ENCODE measurements at regions not wholly inside any gene's neighbourhood (a gene's known extent, or its start where the extent isn't known, plus 50 kb on each side); places are given as distances from the start of the nearest gene placed in this dataset.

DNA sequence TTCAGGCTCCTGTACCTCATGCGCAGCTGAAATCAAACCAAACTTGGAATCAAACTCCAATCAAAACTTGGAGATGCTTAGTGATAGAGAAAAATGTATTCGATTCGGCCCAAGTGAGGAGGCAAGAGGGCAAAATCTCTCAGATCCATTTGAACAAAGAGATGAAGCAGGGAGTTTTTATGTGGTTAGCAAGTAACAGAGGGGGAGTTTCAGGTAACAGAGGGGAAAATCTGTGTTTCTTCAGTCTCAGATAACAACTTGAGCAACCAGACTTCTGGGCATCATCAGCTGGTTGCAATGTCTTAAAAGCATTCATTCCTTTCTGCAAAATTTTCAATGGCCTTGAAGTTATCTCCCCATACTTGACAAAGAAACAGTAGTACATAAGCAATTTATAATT, 245.1 kb upstream of the AVPR1A start:
- TF ChIP-seq, protein P1, sequence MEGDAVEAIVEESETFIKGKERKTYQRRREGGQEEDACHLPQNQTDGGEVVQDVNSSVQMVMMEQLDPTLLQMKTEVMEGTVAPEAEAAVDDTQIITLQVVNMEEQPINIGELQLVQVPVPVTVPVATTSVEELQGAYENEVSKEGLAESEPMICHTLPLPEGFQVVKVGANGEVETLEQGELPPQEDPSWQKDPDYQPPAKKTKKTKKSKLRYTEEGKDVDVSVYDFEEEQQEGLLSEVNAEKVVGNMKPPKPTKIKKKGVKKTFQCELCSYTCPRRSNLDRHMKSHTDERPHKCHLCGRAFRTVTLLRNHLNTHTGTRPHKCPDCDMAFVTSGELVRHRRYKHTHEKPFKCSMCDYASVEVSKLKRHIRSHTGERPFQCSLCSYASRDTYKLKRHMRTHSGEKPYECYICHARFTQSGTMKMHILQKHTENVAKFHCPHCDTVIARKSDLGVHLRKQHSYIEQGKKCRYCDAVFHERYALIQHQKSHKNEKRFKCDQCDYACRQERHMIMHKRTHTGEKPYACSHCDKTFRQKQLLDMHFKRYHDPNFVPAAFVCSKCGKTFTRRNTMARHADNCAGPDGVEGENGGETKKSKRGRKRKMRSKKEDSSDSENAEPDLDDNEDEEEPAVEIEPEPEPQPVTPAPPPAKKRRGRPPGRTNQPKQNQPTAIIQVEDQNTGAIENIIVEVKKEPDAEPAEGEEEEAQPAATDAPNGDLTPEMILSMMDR (IDR thresholded peaks at IDR 0.05; ENCODE audit: extremely low read depth in 1 of 2, insufficient read depth in 1 of 2, low read depth in 1 of 2, low read length in 2 of 2), result no peak
- TF ChIP-seq MYC (IDR thresholded peaks at IDR 0.05; ENCODE audit: low read depth, low read length) (no peak), JUN (IDR thresholded peaks at IDR 0.05; ENCODE audit: borderline replicate concordance, insufficient read depth, insufficient read length, low read depth) (no peak)

Data from endothelial cell of umbilical vein (primary cell).